ENCODE measurements at regions not wholly inside any gene's neighbourhood (a gene's known extent, or its start where the extent isn't known, plus 50 kb on each side); places are given as distances from the start of the nearest gene placed in this dataset.

GRCh38 chr4:3642806-3643517, 110.7 kb upstream of the LRPAP1 start:
- intact Hi-C loops (cut with micrococcal nuclease) = no loop called here
- no peak for TF ChIP-seq CTCF (IDR thresholded peaks at IDR 0.05; ENCODE audit: borderline replicate concordance)
- peaks cover 80% of the 10 kb centered on the region for H3K27me3 ChIP-seq (ENCODE audit: low read depth)
- no peaks in the 10 kb centered on the region for H3K4me1 ChIP-seq
- no peak for DNase-seq
- no peak overlapping the region for H3K27ac ChIP-seq (replicated peaks)
- H3K36me3 ChIP-seq = no peaks in the 10 kb centered on the region
- no peaks in the 10 kb centered on the region for H3K9me3 ChIP-seq (replicated peaks)
- no peak overlapping the region for H3K4me3 ChIP-seq

GRCh38 chr4:3642056-3642630, 109.9 kb upstream of the LRPAP1 start:
- no peak overlapping the region for H3K27ac ChIP-seq (replicated peaks)
- no peaks in the 10 kb centered on the region for H3K4me1 ChIP-seq
- DNase-seq = no peak
- no peak for TF ChIP-seq CTCF (IDR thresholded peaks at IDR 0.05; ENCODE audit: borderline replicate concordance)
- H3K36me3 ChIP-seq = no peaks in the 10 kb centered on the region
- no peaks in the 10 kb centered on the region for H3K9me3 ChIP-seq (replicated peaks)
- H3K4me3 ChIP-seq = no peak overlapping the region
- intact Hi-C loops (cut with micrococcal nuclease) = no loop called here
- H3K27me3 ChIP-seq (ENCODE audit: low read depth) = peaks cover 73% of the 10 kb centered on the region

- Histone ChIP-seq H3K36me3 (no peaks in the 10 kb centered on the region), H3K4me1 (no peaks in the 10 kb centered on the region), H3K4me3 (no peak overlapping the region), H3K9me3 (replicated peaks) (no peaks in the 10 kb centered on the region), H3K27me3 (ENCODE audit: low read depth) (peaks cover 73% of the 10 kb centered on the region), H3K27ac (replicated peaks) (no peak overlapping the region)
- no peak for TF ChIP-seq CTCF (IDR thresholded peaks at IDR 0.05; ENCODE audit: borderline replicate concordance)
- intact Hi-C loops (cut with micrococcal nuclease) = no loop called here
- no peak for DNase-seq
These were observed 109.3 kb upstream of the LRPAP1 start for GRCh38 chr4:3641501-3641900.

GRCh38 chr4:3640587-3640962, 108.4 kb upstream of the LRPAP1 start:
- H3K27ac ChIP-seq (replicated peaks) = no peak overlapping the region
- H3K4me1 ChIP-seq = no peaks in the 10 kb centered on the region
- no peak for TF ChIP-seq CTCF (IDR thresholded peaks at IDR 0.05; ENCODE audit: borderline replicate concordance)
- no peak overlapping the region for H3K4me3 ChIP-seq
- H3K36me3 ChIP-seq = no peaks in the 10 kb centered on the region
- no peaks in the 10 kb centered on the region for H3K9me3 ChIP-seq (replicated peaks)
- peaks cover 73% of the 10 kb centered on the region for H3K27me3 ChIP-seq (ENCODE audit: low read depth)
- intact Hi-C loops (cut with micrococcal nuclease) = no loop called here
- DNase-seq = no peak

GRCh38 chr4:3639613-3640586, 107.7 kb upstream of the LRPAP1 start:
- Histone ChIP-seq H3K4me3 (no peak overlapping the region), H3K27ac (replicated peaks) (no peak overlapping the region), H3K4me1 (no peaks in the 10 kb centered on the region), H3K36me3 (no peaks in the 10 kb centered on the region), H3K9me3 (replicated peaks) (no peaks in the 10 kb centered on the region), H3K27me3 (ENCODE audit: low read depth) (peaks cover 71% of the 10 kb centered on the region)
- no peak for TF ChIP-seq CTCF (IDR thresholded peaks at IDR 0.05; ENCODE audit: borderline replicate concordance)
- no peak for DNase-seq
- intact Hi-C loops (cut with micrococcal nuclease) = no loop called here
